Ramos (cell line): ENCODE measurements at regions not wholly inside any gene's neighbourhood (a gene's known extent, or its start where the extent isn't known, plus 50 kb on each side); places are given as distances from the start of the nearest gene placed in this dataset.

ENCODE experiments used
- in situ Hi-C: fragments of 300-500 bp; cut with MboI; formaldehyde crosslinking; loops from one replicate; pipeline ENCODE4 v1.14.3; 2022; ENCODE audit warnings: low sequenced_read_pairs; ENCODE audit not compliant: unreplicated experiment

- in situ Hi-C loops, result no loop called here
Observed at GRCh38 chr11:28491431-28491830, 383.2 kb downstream of the METTL15 start.

GRCh38 chr11:28490773-28491382 lies 382.7 kb downstream of the METTL15 start:
- in situ Hi-C loops, result no loop called here

- in situ Hi-C loops, result no loop called here
Observed at GRCh38 chr11:28488336-28488735, 380.1 kb downstream of the METTL15 start.

GRCh38 chr11:28483072-28483867 lies 375.1 kb downstream of the METTL15 start:
- in situ Hi-C loops, result no loop called here

- in situ Hi-C loops, result no loop called here
Observed at GRCh38 chr11:28482666-28483065, 374.5 kb downstream of the METTL15 start.

- in situ Hi-C loops, result no loop called here
Observed at GRCh38 chr11:28481616-28482480, 373.7 kb downstream of the METTL15 start.

- in situ Hi-C loops, result no loop called here
Observed at GRCh38 chr11:28480406-28480805, 372.2 kb downstream of the METTL15 start.

GRCh38 chr11:28476864-28477263 lies 368.7 kb downstream of the METTL15 start:
- in situ Hi-C loops, result no loop called here

GRCh38 chr11:28476049-28476448 lies 367.9 kb downstream of the METTL15 start:
- in situ Hi-C loops, result no loop called here

GRCh38 chr11:28472904-28473303 lies 364.7 kb downstream of the METTL15 start:
- in situ Hi-C loops, result loop anchor here (25.0 kb wide), 1 partner anchor 89 kb away; no protein-coding TSS in a partner anchor

GRCh38 chr11:28471537-28471936 lies 363.3 kb downstream of the METTL15 start:
- in situ Hi-C loops, result loop anchor here (25.0 kb wide), 1 partner anchor 91 kb away; no protein-coding TSS in a partner anchor

- in situ Hi-C loops, result loop anchor here (25.0 kb wide), 1 partner anchor 92 kb away; no protein-coding TSS in a partner anchor
Observed at GRCh38 chr11:28470180-28470579, 362.0 kb downstream of the METTL15 start.

GRCh38 chr11:28466506-28466905 lies 358.3 kb downstream of the METTL15 start:
- in situ Hi-C loops, result loop anchor here (25.0 kb wide), 1 partner anchor 96 kb away; no protein-coding TSS in a partner anchor

GRCh38 chr11:28464252-28464867 lies 356.2 kb downstream of the METTL15 start:
- in situ Hi-C loops, result loop anchor here (25.0 kb wide), 1 partner anchor 98 kb away; no protein-coding TSS in a partner anchor

- in situ Hi-C loops, result loop anchor here (25.0 kb wide), 1 partner anchor 98 kb away; no protein-coding TSS in a partner anchor
Observed at GRCh38 chr11:28463826-28464225, 355.6 kb downstream of the METTL15 start.

GRCh38 chr11:28461846-28462245 lies 353.7 kb downstream of the METTL15 start:
- in situ Hi-C loops, result loop anchor here (25.0 kb wide), 1 partner anchor 100 kb away; no protein-coding TSS in a partner anchor

GRCh38 chr11:28461338-28461737 lies 353.1 kb downstream of the METTL15 start:
- in situ Hi-C loops, result loop anchor here (25.0 kb wide), 1 partner anchor 101 kb away; no protein-coding TSS in a partner anchor

GRCh38 chr11:28460348-28460747 lies 352.2 kb downstream of the METTL15 start:
- in situ Hi-C loops, result loop anchor here (25.0 kb wide), 1 partner anchor 102 kb away; no protein-coding TSS in a partner anchor

- in situ Hi-C loops, result loop anchor here (25.0 kb wide), 1 partner anchor 102 kb away; no protein-coding TSS in a partner anchor
Observed at GRCh38 chr11:28459912-28460311, 351.7 kb downstream of the METTL15 start.
